ENCODE measurements at regions not wholly inside any gene's neighbourhood (a gene's known extent, or its start where the extent isn't known, plus 50 kb on each side); places are given as distances from the start of the nearest gene placed in this dataset.

GRCh38 chr1:8267307-8267706 lies 50.6 kb upstream of the SLC45A1 start:
- DNase-seq (ENCODE audit: low spot score): no peak

GRCh38 chr1:8266436-8267165 lies 51.3 kb upstream of the SLC45A1 start:
- DNase-seq (ENCODE audit: low spot score): no peak

- DNase-seq (ENCODE audit: low spot score): no peak
These were observed 54.1 kb upstream of the SLC45A1 start for GRCh38 chr1:8263791-8264190.

GRCh38 chr1:8261398-8261762 lies 56.5 kb upstream of the SLC45A1 start:
- DNase-seq (ENCODE audit: low spot score): no peak

GRCh38 chr1:8259498-8260290 lies 58.2 kb upstream of the SLC45A1 start:
- DNase-seq (ENCODE audit: low spot score): no peak

GRCh38 chr1:8257621-8258020 lies 60.3 kb upstream of the SLC45A1 start:
- DNase-seq (ENCODE audit: low spot score): no peak

GRCh38 chr1:8256321-8256720 lies 61.6 kb upstream of the SLC45A1 start:
- DNase-seq (ENCODE audit: low spot score): no peak

GRCh38 chr1:8255712-8256111 lies 62.2 kb upstream of the SLC45A1 start:
- no peak for DNase-seq (ENCODE audit: low spot score)

GRCh38 chr1:8252266-8252951 lies 65.5 kb upstream of the SLC45A1 start:
- DNase-seq (ENCODE audit: low spot score): no peak

GRCh38 chr1:8251635-8252034 lies 66.3 kb upstream of the SLC45A1 start:
- no peak for DNase-seq (ENCODE audit: low spot score)

GRCh38 chr1:8249838-8250237 lies 68.1 kb upstream of the SLC45A1 start:
- DNase-seq (ENCODE audit: low spot score): no peak

- no peak for DNase-seq (ENCODE audit: low spot score)
These were observed 70.0 kb upstream of the SLC45A1 start for GRCh38 chr1:8247811-8248436.

GRCh38 chr1:8244304-8244703 lies 73.6 kb upstream of the SLC45A1 start:
- no peak for DNase-seq (ENCODE audit: low spot score)

- no peak for DNase-seq (ENCODE audit: low spot score)
These were observed 75.4 kb upstream of the SLC45A1 start for GRCh38 chr1:8242498-8242897.

GRCh38 chr1:8241417-8242014 lies 76.4 kb upstream of the SLC45A1 start:
- no peak for DNase-seq (ENCODE audit: low spot score)

- DNase-seq (ENCODE audit: low spot score): peak; percentile 79
These were observed 78.4 kb upstream of the SLC45A1 start for GRCh38 chr1:8239306-8240023.

- peak; percentile 50 for DNase-seq (ENCODE audit: low spot score)
These were observed 78.9 kb upstream of the SLC45A1 start for GRCh38 chr1:8239039-8239305.

- no peak for DNase-seq (ENCODE audit: low spot score)
These were observed 79.5 kb upstream of the SLC45A1 start for GRCh38 chr1:8238141-8239038.

- no peak for DNase-seq (ENCODE audit: low spot score)
These were observed 85.7 kb upstream of the SLC45A1 start for GRCh38 chr1:8232036-8232757.

- no peak for DNase-seq (ENCODE audit: low spot score)
These were observed 87.7 kb upstream of the SLC45A1 start for GRCh38 chr1:8230292-8230621.
